OCI-LY3 (cell line): ENCODE measurements at regions not wholly inside any gene's neighbourhood (a gene's known extent, or its start where the extent isn't known, plus 50 kb on each side); places are given as distances from the start of the nearest gene placed in this dataset.

Experiments
- CTCF ChIP-seq: fragments of 200-600, 300-600 bp; sonication (generic); IDR thresholded peaks from 2 replicates; pipeline ENCODE4 v1.5.1; 2014; ENCODE audit warnings: antibody characterized with exemption, low read length, low read depth
- EZH2phosphoT487 ChIP-seq: fragments of 200-600 bp; shearing (Covaris generic); IDR thresholded peaks from 2 replicates; pipeline ENCODE4 v1.6.1; 2018; ENCODE audit warnings: antibody characterized with exemption, mixed run types, low read depth

- TF ChIP-seq CTCF, result no peak
- no peak for TF ChIP-seq EZH2phosphoT487
These were observed 406.2 kb downstream of the KLF5 start for GRCh38 chr13:73464758-73465616.
